ENCODE measurements at regions not wholly inside any gene's neighbourhood (a gene's known extent, or its start where the extent isn't known, plus 50 kb on each side); places are given as distances from the start of the nearest gene placed in this dataset.

DNA sequence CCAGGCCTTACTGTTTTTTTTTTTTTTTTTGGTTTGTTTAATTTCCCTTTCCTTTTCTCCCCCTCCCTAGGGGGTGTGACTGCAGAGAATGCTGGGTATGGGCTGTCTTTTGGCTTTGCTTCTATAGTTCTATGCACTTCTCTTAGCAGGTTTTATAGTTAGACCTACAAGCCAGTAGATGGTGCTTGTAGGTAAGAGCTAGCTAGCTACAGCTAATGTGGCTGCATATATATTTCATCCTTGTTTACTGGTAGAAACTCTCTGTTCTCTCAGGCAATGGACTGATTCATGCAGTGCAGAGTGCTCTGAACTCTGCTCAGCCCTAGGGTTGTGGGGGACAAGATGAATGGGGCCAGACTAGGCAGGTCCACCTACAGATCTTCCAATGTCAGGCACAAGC lies 246.4 kb downstream of the SH2D1A start:
- Histone ChIP-seq H3K36me3 (ENCODE audit: control insufficient read depth, insufficient read depth, low read length) (no peaks in the 10 kb centered on the region), H3K79me2 (ENCODE audit: control insufficient read depth, insufficient read depth, low read length) (no peaks in the 10 kb centered on the region), H3K9ac (ENCODE audit: insufficient read depth, low read length) (no peak overlapping the region), H4K20me1 (ENCODE audit: control insufficient read depth, extremely low read depth, insufficient read depth, low read length) (no peaks in the 10 kb centered on the region), H3K27ac (ENCODE audit: insufficient read depth, low read length) (no peak overlapping the region), H3K4me1 (ENCODE audit: control insufficient read depth, extremely low read depth, insufficient read depth, low read length) (no peaks in the 10 kb centered on the region), H2AFZ (ENCODE audit: low read length) (no peak overlapping the region), H3K4me2 (ENCODE audit: extremely low read depth, insufficient read depth, low read length) (no peak overlapping the region), H3K27me3 (ENCODE audit: control insufficient read depth, insufficient read depth, low read length) (no peaks in the 10 kb centered on the region), H3K4me3 (replicated peaks in 1 of 4; ENCODE audit: control extremely low read depth in 1 of 4, insufficient read depth in 1 of 4, low read depth in 3 of 4, low read length in 4 of 4) (no peak overlapping the region), H3K9me3 (ENCODE audit: control insufficient read depth, insufficient read depth, low read depth, low read length) (no peaks in the 10 kb centered on the region)
- no peak for DNase-seq (ENCODE audit: low read depth in 2 of 2)
- TF ChIP-seq, protein P1, sequence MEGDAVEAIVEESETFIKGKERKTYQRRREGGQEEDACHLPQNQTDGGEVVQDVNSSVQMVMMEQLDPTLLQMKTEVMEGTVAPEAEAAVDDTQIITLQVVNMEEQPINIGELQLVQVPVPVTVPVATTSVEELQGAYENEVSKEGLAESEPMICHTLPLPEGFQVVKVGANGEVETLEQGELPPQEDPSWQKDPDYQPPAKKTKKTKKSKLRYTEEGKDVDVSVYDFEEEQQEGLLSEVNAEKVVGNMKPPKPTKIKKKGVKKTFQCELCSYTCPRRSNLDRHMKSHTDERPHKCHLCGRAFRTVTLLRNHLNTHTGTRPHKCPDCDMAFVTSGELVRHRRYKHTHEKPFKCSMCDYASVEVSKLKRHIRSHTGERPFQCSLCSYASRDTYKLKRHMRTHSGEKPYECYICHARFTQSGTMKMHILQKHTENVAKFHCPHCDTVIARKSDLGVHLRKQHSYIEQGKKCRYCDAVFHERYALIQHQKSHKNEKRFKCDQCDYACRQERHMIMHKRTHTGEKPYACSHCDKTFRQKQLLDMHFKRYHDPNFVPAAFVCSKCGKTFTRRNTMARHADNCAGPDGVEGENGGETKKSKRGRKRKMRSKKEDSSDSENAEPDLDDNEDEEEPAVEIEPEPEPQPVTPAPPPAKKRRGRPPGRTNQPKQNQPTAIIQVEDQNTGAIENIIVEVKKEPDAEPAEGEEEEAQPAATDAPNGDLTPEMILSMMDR (conservative IDR thresholded peaks at IDR 0.05 in 1 of 2, IDR thresholded peaks at IDR 0.05 in 1 of 2; ENCODE audit: low read depth in 1 of 2, low read length in 2 of 2), result no peak
- TF ChIP-seq EZH2 (IDR thresholded peaks at IDR 0.05; ENCODE audit: low read length, missing control alignments), result no peak

DNA sequence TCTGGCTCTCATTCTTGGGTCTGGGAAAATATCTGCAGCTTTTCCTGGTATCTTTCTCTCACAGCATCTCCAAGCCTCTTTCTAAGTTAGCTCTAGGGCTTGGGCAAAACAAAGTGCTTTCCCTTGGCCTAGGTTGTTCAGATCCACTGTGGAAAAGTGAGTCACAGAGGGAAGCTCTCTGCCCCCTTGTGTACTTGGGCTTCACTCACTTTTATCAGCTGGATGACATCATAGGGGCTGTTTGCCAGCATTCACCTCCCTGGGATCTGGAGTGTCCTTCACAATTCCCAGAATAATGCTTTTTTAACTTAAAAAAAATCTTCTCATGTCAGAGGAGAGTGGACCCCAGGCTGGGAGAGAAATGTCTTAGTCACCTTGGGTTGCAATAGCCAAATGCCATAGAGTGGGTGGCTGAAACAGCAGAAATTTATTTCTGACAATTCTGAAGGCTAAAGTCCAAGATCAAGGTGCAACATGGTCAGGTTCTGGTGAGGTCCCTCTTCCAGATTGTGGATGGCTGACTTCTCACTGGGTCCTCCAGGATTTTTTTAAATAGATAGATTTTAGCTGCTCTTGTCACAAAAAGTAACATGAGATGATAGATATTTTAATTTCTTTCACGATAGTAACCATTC lies 247.8 kb downstream of the SH2D1A start:
- Histone ChIP-seq H3K4me3 (replicated peaks in 1 of 4; ENCODE audit: control extremely low read depth in 1 of 4, insufficient read depth in 1 of 4, low read depth in 3 of 4, low read length in 4 of 4) (no peak overlapping the region), H2AFZ (ENCODE audit: low read length) (no peak overlapping the region)
- DNase-seq (ENCODE audit: low read depth in 2 of 2), result no peak

DNA sequence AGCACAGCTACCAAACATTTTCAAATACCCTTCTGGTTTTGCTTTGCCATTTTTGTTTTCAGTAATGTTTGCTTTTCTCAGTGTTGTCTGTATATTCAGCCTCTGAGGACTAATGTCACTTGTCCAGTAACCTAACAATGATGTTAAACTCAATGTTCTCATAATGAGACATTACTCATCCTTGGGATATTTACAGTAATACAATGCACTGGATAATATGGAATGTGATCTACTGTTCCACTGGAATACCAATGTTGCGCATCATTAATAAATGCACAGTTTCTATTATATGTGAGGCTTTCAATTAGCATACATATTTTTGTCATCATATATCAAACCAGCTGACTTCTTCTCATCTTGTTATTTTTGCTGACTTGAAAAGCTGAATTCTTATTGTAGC lies 259.1 kb downstream of the SH2D1A start:
- Histone ChIP-seq H2AFZ (ENCODE audit: low read length) (no peak overlapping the region), H3K9me3 (ENCODE audit: control insufficient read depth, insufficient read depth, low read depth, low read length) (no peaks in the 10 kb centered on the region), H4K20me1 (ENCODE audit: control insufficient read depth, extremely low read depth, insufficient read depth, low read length) (no peaks in the 10 kb centered on the region), H3K27ac (ENCODE audit: insufficient read depth, low read length) (no peak overlapping the region), H3K36me3 (ENCODE audit: control insufficient read depth, insufficient read depth, low read length) (no peaks in the 10 kb centered on the region), H3K4me3 (replicated peaks in 1 of 4; ENCODE audit: control extremely low read depth in 1 of 4, insufficient read depth in 1 of 4, low read depth in 3 of 4, low read length in 4 of 4) (no peak overlapping the region), H3K9ac (ENCODE audit: insufficient read depth, low read length) (no peak overlapping the region), H3K27me3 (ENCODE audit: control insufficient read depth, insufficient read depth, low read length) (no peaks in the 10 kb centered on the region), H3K4me2 (ENCODE audit: extremely low read depth, insufficient read depth, low read length) (no peak overlapping the region), H3K4me1 (ENCODE audit: control insufficient read depth, extremely low read depth, insufficient read depth, low read length) (no peaks in the 10 kb centered on the region), H3K79me2 (ENCODE audit: control insufficient read depth, insufficient read depth, low read length) (no peaks in the 10 kb centered on the region)
- no peak for DNase-seq (ENCODE audit: low read depth in 2 of 2)
- TF ChIP-seq, protein P1 (conservative IDR thresholded peaks at IDR 0.05 in 1 of 2, IDR thresholded peaks at IDR 0.05 in 1 of 2; ENCODE audit: low read depth in 1 of 2, low read length in 2 of 2), result no peak
- TF ChIP-seq EZH2 (IDR thresholded peaks at IDR 0.05; ENCODE audit: low read length, missing control alignments), result no peak

More for the DNA sequence above, 247.8 kb downstream of the SH2D1A start:
- no peaks in the 10 kb centered on the region for H4K20me1 ChIP-seq (ENCODE audit: control insufficient read depth, extremely low read depth, insufficient read depth, low read length)
- H3K79me2 ChIP-seq (ENCODE audit: control insufficient read depth, insufficient read depth, low read length), result no peaks in the 10 kb centered on the region
- no peak overlapping the region for H3K27ac ChIP-seq (ENCODE audit: insufficient read depth, low read length)
- no peaks in the 10 kb centered on the region for H3K27me3 ChIP-seq (ENCODE audit: control insufficient read depth, insufficient read depth, low read length)
- no peak overlapping the region for H3K9ac ChIP-seq (ENCODE audit: insufficient read depth, low read length)
- H3K9me3 ChIP-seq (ENCODE audit: control insufficient read depth, insufficient read depth, low read depth, low read length), result no peaks in the 10 kb centered on the region
- no peaks in the 10 kb centered on the region for H3K4me1 ChIP-seq (ENCODE audit: control insufficient read depth, extremely low read depth, insufficient read depth, low read length)
- TF ChIP-seq, protein P1 (conservative IDR thresholded peaks at IDR 0.05 in 1 of 2, IDR thresholded peaks at IDR 0.05 in 1 of 2; ENCODE audit: low read depth in 1 of 2, low read length in 2 of 2), result no peak
- no peak for TF ChIP-seq EZH2 (IDR thresholded peaks at IDR 0.05; ENCODE audit: low read length, missing control alignments)
- no peaks in the 10 kb centered on the region for H3K36me3 ChIP-seq (ENCODE audit: control insufficient read depth, insufficient read depth, low read length)
- H3K4me2 ChIP-seq (ENCODE audit: extremely low read depth, insufficient read depth, low read length), result no peak overlapping the region

Data from fibroblast of lung (primary cell).